GM21390 (cell line): ENCODE measurements at regions not wholly inside any gene's neighbourhood (a gene's known extent, or its start where the extent isn't known, plus 50 kb on each side); places are given as distances from the start of the nearest gene placed in this dataset.
"Not testable (repeated sequence)": the region's sequence is repeated elsewhere in the genome, so short reads cannot be mapped to it uniquely, and the experiment has no call there.

Experiments used
- ATAC-seq: cut with Tn5 transposase; IDR thresholded peaks from one replicate; pipeline ENCODE4 v1.9.1; 2021; ENCODE audit not compliant: unreplicated experiment

GRCh38 chr1:10938741-10939417, 73.6 kb upstream of the TARDBP start:
- no peak for ATAC-seq

GRCh38 chr1:10939654-10940450, 72.6 kb upstream of the TARDBP start:
- ATAC-seq: peak; percentile 64

DNA sequence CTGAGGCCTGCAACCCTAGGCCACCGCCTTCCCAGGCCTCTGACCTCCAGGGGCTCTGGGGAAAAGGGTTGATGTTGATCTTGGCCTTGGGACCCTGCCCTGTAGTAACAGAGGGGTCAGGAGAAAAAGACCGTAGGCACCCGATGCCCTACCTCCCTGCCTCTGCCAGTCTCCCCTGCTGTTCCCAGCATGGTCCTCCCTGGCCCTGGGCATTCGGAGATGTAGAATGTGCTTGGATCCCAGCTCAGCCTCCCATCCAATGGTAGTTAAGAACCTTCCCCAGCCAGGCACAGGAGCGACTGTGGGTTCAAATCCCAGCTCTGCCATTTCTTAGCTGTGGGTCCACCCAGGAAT, 72.0 kb upstream of the TARDBP start:
- no peak for ATAC-seq

- no peak for ATAC-seq
These were observed 71.6 kb upstream of the TARDBP start for GRCh38 chr1:10940838-10941237.

- ATAC-seq: no peak
These were observed 70.4 kb upstream of the TARDBP start for GRCh38 chr1:10941891-10942541.

DNA sequence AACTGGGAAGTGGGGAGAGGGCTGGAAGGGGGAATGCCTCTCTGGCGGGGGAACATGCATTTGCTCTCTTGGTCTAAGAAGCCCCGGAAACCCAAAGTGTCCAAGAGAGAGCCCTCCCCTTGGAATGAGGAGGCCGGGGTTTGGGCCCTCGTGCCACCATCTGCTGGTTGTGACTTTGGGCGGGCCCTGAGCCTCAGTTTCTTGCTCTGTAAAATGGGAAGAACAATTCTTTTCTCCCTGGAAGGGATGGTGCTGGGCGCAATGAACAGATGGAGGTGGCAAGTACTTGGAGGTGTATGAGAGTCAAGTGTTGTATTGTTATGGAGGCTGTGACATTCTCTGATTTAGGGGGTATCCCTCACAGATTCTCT, 69.9 kb upstream of the TARDBP start:
- no peak for ATAC-seq

- no peak for ATAC-seq
These were observed 69.4 kb upstream of the TARDBP start for GRCh38 chr1:10943041-10943440.

DNA sequence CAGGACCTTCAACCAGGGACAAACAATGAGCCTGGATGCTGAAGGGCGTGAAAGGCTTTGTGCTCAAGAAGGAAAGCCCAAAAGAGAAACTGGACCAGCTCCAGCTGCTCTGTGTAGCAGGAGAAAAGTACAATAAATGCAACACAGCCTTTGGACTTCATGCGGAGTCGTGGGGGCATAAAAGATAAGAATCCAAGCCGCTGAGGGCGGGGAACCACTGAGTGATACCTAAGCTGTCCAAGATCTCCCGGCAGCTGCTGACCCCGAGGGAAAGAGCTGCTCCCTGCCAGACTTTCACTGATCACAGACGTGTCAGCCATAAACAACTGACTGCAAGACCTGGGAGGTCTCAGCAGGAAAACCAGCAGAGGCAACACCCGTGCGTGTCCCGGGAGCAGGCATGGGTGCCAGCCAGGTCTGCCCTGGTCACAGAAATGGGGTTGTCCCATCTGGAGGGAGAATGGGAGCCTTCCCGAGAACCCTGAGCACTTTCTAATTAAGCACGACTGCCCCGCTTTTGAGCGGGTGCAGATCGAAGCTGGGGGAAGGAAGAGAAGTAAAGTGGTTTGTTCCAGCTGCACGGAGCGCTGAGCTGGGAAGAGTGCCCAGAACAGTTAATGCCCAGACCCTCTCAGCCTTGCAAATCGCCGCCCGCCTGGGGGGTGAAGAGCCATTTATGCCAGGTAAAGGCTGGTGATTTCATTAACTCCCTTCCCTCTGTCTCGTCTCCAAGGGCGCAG, 68.3 kb upstream of the TARDBP start:
- ATAC-seq: no peak

DNA sequence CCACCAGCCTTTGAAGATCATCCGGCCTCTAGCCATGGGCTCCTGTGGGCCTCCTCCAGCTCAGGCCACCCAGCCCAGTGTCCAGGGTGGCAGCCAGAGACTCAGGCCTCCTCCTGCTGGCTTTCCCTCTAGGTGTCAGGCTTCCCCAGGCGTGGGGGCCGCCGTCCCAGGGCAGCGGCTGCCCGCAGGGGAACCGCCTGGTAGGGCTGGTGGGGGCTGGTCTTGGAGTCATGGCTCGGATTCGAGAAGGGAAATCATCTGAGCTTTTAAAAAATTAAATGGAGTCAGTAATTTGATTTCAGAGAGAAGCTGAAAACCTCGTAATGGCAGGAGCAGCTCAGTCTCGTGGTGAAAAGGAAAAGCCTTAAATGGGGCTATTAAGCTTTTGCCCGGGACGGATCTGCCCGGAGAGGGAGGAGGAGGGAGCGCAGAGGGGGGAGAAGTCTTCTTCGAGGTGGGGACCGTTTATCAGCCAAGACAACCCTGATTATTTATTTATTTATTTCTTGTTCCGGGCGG, 66.4 kb upstream of the TARDBP start:
- no peak for ATAC-seq

- ATAC-seq: no peak
These were observed 65.3 kb upstream of the TARDBP start for GRCh38 chr1:10947181-10947580.

GRCh38 chr1:10947691-10948462, 64.6 kb upstream of the TARDBP start:
- no peak for ATAC-seq

GRCh38 chr1:10948463-10948775, 64.0 kb upstream of the TARDBP start:
- ATAC-seq: no peak

DNA sequence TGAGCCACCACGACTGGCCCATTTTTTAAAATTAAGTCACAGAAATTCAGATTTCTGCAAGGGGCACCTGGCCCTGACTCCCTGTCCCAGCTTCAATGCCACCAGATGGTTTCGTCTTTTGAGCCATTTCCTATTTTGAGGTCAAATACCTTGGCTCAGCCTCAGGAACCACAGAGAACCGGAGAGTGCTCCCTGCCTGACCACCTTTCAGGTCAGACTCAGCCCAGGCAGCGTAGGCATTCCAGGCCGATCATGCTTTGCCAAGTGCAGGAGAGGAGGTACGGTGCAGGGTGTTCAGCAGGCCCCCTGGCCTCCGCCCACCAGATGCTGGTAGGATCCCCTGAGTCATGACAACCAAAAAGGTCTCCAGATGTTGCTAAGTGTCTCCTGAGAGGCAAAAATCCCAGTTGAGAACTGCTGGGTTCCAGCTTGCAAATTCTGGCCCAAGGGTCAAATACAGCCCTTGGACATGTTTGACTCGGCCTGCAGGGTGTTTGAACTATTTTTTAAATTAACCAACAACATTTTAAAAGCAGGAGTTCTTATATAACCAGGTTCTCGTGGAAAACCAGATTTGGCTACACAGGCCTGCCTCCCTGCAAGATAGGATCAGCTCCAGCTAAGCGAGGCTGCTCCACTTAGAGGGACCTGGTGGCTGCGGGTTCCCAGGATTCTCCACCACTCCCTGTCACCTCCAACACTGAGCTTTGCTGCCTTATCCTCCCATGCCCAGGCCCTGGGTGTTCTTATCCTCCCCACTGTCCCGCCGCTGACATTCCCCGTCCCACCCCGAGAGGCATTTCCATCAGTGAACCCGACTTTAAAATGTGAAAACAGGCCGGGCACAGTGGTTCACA, 61.9 kb upstream of the TARDBP start:
- ATAC-seq: no peak

GRCh38 chr1:10951298-10951697, 61.2 kb upstream of the TARDBP start:
- ATAC-seq: not testable (repeated sequence)

DNA sequence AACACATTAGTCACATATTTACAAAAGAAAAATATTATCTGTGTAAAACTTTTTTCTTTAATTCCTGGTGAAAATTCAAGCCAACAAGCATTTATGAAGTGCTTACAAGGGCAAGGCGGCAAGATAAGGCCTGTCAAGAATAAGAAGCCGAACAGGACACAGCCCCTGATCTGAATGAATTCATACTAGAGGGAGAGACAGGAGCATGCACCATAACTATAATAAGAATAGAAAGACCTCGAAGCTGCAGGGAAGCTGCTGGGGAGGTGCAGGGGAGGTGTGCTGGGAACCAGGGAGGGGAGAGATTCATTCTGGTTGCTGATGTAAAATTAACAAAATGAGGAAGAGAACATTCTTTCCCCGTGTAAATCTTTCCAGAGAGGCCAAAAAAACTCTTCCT, 60.5 kb upstream of the TARDBP start:
- no peak for ATAC-seq

DNA sequence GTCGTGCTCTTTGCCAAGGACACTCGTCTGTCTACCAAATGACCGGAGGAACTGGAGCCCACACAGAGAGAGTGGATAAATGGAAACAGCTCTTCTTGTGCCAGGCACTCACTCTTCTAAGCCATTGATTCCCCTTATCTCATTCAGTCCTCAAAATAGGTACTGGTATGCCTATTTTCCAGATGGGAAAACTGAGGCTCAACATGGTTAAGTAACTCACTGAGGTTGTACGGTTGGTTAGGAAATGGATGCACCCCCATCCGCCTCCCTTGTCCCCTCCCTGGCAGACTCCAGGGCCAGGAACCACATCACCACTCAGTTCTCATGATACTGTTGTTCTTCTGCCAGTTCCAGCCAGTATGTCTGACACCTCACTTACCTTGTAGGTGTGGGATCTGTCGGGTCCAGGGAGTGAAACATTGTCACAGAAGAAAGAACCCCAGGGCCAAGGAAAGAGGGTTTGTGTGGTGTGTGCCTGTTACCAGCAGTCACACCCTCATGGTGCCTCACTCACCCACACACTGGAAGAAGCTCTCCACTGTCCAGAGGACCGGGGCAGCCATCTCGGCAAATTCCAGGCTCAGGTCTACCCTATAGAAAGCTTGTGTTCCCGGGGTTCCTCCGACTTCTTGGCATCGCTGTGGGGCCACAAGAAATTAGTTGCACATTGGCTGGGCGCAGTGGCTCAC, 58.8 kb upstream of the TARDBP start:
- no peak for ATAC-seq

DNA sequence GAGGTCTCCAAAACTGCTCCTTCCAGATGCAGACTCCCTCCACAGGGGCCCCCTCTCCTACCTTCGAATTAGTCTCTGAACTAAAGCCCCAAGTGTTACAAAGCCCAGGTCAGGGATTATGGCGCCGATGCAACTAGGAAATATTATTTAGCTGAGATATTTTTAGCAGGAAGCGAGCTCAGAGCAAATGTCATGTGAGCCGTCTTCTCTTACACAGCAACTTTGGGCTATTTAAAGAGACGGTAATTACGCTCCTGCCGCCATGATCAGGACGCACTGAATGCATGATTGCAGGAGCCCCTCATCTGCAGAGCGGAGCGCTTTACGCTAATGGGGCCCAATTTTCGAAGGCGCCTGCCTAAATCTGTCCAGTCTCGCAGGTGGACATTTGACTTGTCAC, 55.3 kb upstream of the TARDBP start:
- no peak for ATAC-seq

- ATAC-seq: no peak
These were observed 53.8 kb upstream of the TARDBP start for GRCh38 chr1:10958614-10959013.
